GM18873 (cell line): ENCODE measurements at regions not wholly inside any gene's neighbourhood (a gene's known extent, or its start where the extent isn't known, plus 50 kb on each side); places are given as distances from the start of the nearest gene placed in this dataset.

Source experiments
- ATAC-seq: cut with Tn5 transposase; IDR thresholded peaks from one replicate; pipeline ENCODE4 v1.9.1; 2021; ENCODE audit warnings: mild to moderate bottlenecking, moderate library complexity, moderate number of reproducible peaks; ENCODE audit not compliant: unreplicated experiment, low FRiP score

DNA sequence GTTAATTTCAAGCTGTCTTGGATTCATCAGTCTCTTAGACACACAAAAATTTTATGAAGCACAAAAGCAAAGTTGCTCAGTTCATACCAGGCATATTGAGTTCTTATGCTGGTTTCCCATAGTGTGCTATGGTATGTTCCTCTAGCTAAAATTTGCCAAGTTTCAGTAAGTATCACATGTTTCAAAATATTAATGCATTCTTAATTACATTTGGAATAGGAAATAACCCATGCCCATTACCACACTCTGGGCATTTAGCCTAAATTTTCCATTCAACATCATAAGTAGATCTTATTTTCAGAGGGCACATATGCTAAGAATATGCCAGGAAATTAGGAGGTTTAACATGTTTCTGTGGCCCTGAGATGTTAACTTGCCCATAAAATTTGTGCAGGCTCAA lies 289.9 kb downstream of the SHOX2 start:
- ATAC-seq = no peak

DNA sequence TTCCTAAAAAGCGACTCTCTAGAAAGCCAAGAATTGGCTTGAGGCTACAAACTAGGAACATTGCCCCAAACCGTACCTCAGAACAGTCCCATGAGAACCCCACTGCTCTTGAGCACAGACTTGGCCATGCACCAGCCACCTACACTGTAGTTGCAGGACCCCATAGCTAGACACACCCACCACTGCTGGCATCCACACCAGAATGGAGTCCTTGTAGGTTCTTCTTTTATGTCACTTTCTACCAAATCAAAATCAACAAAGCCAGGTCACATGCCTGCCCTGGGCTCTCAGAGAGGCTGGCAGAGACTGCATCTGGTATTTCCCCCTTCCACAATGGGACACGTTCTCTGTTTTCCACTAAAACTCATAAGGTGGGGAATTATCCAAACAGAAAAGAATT lies 290.5 kb downstream of the SHOX2 start:
- ATAC-seq = no peak

DNA sequence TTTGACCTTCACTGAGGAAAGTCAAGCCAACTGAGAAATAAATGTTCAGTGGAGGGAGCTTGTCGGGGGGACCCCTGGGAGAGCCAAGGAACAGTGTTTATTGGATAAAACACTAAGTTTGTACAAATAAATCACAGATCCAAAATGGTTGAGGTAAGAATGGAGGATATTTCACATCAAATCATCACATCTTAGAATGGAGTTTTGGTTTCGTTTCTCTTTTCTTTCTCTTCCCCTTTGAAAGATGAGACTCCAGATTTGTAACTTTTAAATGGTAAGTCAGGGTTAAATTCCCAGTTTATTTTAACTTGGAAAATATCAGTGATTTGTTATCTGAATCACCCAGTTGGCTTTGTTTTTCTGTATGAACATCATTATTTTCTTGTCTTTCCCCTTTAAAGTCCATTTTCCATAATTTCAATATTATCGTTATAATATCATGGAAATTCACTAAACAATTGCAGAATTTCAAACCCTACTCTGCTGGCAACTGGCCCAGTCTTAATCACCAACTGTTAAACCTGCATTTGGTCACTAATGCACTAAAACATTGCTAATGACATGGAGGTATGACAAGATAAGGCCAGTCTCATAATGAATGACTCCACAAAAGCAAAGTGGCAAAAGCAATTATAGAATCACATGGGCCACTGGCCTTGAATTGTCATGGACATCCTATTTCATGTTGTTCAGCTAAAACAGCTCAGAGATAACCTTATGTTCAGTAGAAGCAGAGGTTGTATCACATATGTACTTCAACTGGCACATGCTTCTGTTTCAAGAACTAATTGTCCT lies 295.1 kb downstream of the SHOX2 start:
- no peak for ATAC-seq

GRCh38 chr3:157807280-157807679 lies 298.9 kb downstream of the SHOX2 start:
- no peak for ATAC-seq

DNA sequence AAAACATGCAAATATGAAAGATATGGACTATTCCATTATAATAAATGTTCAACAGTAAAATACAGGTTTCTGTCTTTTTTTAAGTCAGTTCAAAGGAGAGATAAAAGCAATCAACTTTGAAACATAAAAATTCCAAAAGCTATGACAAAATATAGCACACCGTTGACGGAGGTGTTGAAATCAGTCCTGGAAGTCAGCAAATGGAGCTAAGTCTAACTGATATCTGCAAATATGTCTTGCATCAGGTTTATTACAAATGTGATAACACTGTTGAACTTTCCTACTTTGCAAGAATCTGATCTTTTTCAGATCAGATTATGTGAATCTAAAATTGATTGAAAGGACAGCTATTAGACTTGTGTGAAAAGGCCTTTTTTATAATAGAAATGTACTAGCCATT lies 300.7 kb downstream of the SHOX2 start:
- ATAC-seq = no peak

GRCh38 chr3:157794771-157795170 lies 291.6 kb upstream of the VEPH1 start:
- ATAC-seq = no peak

DNA sequence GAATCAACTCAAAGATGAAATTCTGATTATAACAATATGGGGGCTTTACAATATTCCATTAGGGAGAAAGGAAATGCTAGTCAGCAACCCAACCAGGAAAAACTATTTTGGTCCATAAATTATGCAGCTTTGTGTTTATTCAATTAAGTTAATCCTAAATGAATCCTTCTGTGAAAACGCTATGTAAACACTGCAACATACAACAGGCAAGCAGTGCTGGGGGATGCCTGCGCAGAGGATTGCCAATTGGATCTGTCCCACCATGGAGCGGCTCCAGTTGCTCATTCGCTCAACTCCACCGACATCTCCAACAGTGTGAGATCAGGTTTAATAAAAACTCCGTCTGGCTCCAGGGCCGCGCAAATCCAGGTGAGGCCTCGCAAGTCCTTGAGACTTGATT lies 290.5 kb upstream of the VEPH1 start:
- no peak for ATAC-seq

- ATAC-seq = no peak
Measured at GRCh38 chr3:157789162-157789561, 285.9 kb upstream of the VEPH1 start.

- no peak for ATAC-seq
Measured at GRCh38 chr3:157786618-157787017, 283.4 kb upstream of the VEPH1 start.

GRCh38 chr3:157786211-157786610 lies 283.0 kb upstream of the VEPH1 start:
- ATAC-seq = no peak

DNA sequence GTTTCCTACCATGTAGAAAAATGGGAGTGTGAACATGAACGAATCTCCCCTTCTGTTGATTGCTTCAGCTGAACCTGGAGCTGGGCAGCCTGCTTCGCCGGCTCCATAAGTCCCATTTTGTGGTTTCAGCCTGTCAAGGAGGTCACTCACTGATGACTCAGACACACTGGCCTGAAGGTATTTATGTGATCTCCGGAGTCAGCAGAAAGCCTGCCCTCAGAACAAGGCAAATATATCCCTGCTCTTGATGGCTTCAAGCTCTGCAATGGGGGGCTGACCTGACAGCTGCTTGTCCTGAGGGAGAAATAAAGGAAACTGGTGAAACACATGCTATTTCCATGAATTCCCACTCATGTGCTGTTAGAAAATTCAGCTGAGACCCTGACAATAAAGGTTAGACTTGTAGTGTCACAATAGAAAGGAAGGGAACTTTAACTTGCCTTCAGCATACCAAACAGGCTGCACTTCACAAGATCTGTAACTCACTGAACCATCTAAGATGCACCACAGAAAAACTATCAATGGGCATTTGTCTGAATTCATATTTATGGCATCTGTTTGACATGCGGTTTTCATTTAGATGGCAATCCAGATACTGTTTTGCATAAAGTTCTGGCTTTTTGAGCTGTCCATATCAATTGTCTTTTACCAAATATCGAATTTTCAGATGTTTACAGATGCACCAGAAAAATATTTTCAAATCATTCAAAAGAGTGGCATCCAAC lies 282.0 kb upstream of the VEPH1 start:
- no peak for ATAC-seq

- no peak for ATAC-seq
Measured at GRCh38 chr3:157782236-157782635, 279.0 kb upstream of the VEPH1 start.

DNA sequence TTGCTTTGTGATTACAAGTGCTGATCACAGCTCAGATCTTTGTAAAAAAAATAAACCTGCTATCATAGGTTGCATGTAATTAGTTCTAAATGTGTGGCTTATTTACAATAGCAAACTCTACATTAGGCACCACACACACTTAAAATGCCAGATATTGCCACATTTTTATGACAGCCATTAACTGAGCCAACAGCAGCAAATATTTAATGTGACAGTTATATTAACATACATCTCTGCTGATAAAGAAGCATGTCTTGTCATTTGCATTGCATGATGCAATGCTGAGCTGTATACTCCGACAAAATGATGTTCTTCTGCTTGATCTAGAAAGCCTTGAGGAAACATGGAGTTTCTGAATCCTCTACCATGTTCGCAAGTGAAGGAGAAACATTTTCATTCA lies 273.6 kb upstream of the VEPH1 start:
- ATAC-seq = no peak

DNA sequence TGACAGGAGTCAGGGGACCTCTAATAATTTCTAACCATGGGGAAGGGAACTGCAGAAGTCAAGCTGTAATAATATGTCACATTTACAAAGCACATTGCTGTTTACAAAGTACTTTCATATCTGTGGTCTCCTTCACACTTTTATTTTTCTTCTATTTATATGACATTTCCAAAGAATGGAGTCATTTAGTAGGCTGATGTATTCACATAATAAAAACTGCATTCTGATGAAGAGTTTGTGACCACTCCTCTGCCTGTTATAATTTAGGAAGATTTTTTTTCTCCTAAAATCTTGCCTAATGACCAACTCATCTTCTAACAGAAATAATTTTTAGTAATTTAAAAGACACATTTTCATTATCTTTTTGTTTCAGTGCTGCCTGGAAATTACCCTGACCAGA lies 272.2 kb upstream of the VEPH1 start:
- no peak for ATAC-seq

GRCh38 chr3:157769378-157769777 lies 266.2 kb upstream of the VEPH1 start:
- ATAC-seq = no peak

DNA sequence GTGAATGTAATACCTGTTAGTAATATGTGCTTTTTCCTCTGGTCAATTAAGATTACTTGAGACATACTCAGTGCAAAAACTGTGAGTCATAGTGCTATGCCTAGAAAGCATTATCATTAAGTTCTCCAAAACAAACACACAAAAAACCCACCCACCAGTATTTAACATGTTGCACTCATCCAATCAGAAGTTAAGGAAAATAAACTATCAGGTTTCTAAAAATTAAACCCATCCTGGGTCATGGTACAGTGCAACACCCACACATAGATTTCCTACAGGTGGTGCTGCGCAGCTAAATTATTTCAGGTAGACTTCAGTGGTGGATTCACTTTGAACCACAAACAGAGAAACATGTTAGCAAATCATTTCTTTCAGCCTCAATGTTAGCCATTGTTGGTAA lies 264.4 kb upstream of the VEPH1 start:
- ATAC-seq = no peak

DNA sequence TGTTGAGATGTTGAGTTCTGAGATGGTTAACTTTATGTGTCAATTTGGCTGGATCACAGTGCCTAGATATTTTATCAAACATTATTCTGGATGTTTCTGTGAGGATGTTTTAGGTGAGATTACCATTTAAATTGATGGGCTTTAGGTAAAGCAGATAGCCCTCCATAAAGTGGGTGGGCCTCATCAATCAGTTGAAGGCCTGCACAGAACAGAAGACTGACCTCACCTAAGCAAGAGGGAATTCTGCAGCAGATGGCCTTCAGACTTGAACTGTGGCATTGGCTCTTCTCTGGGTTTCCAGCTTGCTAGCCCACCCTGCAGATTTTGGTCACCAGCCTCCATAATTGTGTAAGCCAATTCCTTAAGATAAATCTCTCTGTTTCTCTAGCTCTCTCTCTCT lies 260.4 kb upstream of the VEPH1 start:
- ATAC-seq = no peak

DNA sequence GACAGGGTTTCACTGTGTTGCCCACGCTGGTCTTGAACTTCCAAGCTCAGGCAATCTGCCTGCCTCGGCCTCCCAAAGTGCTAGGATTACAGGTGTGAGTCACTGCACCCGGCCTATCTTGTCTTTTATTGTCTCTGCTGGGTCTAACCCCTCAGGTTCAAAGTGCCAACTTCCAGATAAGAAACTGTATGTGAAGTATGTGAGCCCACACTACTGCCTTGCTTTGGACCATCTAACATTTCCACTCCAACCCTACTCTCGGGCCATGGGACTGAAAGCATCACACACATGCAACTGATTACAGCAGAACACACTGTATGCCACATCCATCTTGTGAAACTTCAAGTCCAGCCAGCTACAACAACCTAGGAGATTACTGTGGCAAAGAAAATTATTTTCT lies 256.1 kb upstream of the VEPH1 start:
- ATAC-seq = no peak

- ATAC-seq = no peak
Measured at GRCh38 chr3:157755233-157755632, 252.0 kb upstream of the VEPH1 start.

DNA sequence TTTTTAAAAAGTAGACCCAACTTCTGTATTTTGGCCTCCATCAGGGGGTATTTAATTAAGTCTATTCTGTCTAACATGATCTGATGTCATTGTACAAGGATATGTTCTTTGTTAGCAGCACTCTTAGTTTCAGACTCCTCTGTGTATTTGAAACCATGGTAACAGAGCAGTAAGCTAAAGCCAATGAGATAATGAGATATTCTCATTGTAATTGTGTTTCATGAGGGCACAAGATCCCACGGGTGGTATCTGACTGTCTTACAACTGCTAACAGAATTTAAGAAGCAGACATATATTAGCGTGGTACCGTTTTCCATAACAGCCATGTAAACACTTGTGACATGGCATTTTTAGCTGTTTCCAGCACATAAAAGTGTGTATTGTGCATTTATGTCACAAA lies 251.2 kb upstream of the VEPH1 start:
- no peak for ATAC-seq

GRCh38 chr3:157753787-157754136 lies 250.5 kb upstream of the VEPH1 start:
- no peak for ATAC-seq
